NCI-H226 (cell line): ENCODE measurements at regions not wholly inside any gene's neighbourhood (a gene's known extent, or its start where the extent isn't known, plus 50 kb on each side); places are given as distances from the start of the nearest gene placed in this dataset.
"Not testable (repeated sequence)": the region's sequence is repeated elsewhere in the genome, so short reads cannot be mapped to it uniquely, and the experiment has no call there.

ENCODE experiments used
- DNase-seq: peaks from one replicate; pipeline ENCODE4 v3.0.0-alpha.2; 2015

DNA sequence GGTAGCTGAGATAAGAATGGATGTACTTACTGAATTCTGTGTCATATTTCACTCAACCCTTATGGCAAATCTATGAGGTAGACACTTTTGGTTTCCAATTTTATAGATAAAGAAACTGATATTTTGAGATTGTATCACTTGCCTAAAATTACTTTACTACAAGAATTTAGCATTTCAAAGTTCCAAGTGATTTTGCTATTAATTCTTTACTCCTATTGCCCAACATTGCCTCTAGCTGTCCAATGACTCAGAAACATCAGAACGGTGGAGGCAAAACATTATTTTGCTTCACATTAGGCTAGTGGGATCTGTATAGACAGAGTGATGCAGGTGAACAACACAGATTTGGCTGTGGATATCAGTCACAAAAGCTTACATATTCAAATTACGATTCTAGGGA, 747.2 kb upstream of the NEGR1 start:
- no peak for DNase-seq

DNA sequence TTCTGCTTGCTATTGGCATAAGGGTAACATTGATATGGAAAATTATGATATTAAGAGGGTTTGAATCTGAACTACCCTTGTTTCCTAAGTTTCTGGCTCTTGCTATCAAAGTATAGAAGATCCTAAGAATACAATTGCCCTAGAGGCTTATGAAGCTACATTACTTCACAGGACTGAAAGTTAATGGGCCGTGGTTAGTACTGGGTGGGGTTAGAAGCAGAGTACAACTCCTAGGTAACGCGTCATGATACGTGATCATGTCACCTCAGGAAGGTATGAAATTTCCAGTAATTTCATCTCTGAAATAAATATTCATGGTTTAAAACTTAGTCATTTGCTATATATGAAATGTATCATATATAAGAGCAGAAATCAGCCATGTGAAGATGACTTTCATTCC, 743.8 kb upstream of the NEGR1 start:
- no peak for DNase-seq

DNA sequence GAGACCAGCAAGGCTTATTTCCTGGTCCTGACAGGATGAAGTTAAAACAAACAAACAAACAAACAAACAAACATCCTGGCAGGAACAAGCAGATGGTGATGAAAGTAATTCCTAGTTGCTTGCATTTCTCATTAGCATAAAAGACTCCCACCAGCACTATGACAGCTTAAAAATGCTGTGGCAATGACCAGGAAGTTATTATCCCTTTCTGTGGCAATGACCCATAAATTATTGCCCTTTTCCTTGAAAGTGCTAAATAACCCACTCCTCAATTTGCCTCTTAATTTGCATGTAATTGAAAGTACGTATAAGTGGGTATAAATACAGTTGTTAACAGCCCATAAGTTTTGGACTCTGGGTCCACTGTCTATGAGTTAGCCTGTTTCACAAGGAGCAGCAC, 727.6 kb upstream of the NEGR1 start:
- no peak for DNase-seq

DNA sequence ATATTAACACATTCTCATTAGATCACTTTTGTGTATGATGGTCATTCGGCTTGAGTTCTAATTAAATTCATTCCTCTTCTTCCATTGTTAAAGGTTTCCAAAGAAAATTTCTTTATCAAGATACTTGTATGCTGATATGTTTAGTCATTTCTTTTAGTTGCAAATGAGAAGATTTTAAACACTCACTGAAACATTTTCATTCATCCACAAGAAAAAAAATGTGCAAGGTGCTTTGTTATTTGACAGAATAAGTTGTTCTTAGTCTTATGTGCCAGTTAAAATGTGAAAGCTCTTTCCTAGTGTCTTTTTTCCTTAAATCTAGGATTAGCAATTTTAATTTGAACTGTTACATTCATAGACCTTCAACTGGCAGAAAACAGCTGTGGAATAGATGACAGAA, 727.0 kb upstream of the NEGR1 start:
- no peak for DNase-seq

DNA sequence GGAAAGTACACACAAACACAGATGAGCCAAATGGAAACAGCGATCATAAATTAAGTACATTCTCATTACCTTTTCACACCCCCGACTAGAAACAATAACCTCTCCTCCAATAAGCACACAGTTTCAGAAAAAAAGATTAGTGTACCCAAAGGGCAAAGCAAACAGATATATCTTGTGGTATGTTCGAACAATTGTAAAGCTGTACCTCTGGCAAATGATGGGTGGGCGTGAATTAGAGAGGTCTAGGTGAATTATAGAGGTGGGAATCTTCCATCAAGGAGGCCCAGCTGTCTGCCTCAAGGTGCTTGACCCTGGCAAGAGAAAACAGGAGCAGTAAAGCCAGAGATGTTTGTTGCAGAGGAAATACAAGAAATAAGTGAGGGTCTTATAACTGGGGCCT, 715.3 kb upstream of the NEGR1 start:
- no peak for DNase-seq

DNA sequence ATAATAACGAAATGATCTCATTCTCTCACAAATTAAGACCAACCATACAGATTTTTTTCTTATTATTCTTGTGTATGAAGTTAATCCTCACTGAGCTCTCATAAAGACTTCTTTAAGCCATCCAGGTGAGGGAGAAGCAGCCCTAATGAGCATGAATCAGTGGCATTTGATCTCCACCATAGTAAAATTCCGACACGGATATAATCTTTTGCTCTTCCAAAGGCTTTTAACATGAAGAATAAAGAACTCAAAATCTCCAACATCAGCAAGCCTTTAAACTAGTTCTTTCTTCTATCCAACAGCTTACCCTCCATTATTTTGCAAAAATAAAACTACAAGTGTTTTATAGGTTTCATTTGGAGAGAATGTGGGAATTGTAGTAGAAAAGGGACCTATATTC, 714.7 kb upstream of the NEGR1 start:
- no peak for DNase-seq

DNA sequence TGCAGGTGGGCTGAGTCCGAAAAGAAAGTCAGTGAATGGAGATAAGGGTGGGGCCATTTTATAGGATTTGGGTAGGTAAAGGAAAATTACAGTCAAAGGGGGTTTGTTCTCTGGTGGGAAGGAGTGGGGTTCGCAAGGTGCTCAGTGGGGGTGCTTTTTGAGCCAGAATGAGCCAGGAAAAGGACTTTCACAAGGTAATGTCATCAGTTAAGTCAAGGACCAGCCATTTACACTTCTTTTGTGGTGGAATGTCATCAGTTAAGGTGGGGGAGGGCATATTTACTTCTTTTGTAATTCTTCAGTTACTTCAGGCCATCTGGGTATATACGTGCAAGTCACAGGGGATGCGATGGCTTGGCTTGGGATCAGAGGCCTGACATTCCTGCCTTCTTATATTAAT, 705.5 kb upstream of the NEGR1 start:
- not testable (repeated sequence) for DNase-seq

DNA sequence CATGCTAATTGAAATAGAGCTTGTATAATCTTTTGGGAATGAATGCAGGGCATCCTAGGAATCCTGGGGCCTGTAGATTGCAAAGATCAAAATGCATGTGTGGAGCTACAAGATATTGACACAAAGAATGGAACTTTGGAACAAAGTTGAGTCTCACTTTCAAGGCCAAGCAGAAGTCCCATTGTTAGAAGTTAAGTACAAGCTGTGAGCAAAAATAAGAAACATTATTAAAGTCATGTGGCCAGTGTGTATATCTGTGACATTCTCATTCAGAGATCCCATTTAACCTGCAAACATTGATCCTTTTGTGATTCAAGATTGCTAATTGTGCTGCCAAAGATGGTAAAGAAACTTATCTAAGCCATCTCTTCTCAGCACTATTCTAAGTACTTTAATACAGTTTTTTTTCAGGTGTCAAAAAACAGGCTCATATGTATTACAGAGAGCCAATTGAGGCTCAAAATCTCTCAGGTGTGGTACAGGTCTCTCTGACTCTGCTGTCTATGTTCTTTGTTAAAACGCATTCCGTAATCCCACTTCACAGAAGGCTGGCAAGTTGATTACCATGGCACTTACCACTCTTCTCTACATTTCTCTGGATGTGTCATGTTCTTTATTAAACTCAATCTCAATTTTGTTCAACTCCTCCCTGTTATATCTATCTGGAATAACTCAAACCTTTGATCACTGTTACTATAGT, 704.4 kb upstream of the NEGR1 start:
- DNase-seq = no peak

DNA sequence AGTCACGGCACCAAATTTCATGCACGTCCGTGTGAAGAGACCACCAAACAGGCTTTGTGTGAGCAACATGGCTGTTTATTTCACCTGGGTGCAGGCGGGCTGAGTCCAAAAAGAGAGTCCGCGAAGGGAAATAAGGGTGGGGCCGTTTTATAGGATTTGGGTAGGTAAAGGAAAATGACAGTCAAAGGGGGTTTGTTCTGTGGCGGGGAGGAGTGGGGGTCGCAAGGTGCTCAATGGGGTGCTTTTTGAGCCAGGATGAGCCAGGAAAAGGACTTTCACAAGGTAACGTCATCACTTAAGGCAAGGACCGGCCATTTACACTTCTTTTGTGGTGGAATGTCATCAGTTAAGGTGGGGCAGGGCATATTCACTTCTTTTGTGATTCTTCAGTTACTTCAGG, 702.7 kb upstream of the NEGR1 start:
- DNase-seq = not testable (repeated sequence)

DNA sequence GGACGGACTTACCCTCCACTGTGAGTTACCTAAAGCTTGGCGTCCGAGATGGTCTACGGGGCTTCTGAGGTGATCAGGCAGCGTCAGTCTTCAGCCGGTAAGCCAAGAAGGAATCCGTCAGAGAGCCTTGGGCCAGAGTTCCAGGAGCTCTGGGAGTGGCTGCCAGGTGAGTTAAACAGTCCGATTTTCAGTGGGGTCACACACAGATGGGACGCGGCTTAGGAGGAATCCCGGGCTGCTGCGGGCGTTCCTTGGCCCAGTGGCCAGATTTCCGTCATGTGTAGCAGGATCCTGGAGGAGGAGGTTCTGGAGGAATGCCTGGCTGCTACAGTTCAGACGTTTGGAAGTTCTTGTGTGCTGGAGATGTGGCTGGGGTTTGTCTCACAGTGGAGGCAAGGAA, 700.7 kb upstream of the NEGR1 start:
- DNase-seq = not testable (repeated sequence)

DNA sequence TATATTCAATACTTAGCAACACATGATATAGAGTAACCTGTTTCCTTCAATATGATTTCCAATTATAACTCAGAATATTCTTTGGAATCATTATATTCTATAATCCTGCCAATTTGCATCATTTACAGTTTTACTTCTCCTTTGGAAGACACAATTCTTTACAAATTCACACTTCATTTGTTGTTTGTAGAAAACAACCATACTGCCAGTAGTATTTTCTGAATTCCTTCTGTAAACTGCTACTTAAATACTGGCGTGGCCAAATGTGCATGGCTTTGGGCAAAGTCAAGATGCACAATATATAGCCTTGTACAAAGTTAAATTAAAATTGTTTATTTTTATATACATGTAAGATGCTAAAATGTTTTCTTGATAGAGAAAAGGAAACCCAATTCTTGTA, 687.1 kb upstream of the NEGR1 start:
- no peak for DNase-seq

DNA sequence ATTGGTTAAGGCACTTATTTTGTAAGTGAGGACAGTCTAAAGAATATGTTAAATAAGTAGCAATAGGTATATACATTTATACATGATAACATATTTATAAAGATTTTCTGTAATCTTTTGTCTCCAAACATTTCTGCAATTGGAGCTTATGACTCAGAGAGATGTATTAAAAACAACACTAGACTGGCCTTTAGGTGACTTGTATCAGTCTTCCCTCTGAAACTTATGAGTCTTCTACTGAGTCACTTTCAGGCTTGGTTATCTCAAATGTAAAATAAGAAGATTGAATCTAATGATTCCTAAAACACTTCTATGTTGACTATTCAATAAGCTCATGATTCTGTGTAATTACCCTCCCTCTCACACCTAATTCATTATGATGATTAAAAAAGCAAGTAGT, 672.6 kb upstream of the NEGR1 start:
- DNase-seq = no peak

DNA sequence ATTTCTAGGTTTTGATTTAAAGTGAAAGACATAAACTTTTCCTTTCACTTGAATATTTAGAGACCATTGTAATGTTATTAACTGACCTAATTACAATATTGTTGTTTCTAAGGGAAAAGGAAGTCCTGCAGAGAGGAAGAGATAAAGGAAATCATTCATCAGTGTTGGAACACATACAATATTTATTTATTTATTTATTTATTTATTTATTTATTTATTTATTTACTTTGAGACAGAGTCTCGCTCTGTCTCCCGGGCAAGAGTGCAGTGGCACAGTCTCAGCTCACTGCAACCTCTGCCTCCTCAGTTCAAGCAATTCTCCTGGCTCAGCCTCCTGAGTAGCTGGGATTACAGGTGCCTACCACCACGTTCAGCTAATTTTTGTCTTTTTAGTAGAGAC, 668.6 kb upstream of the NEGR1 start:
- not testable (repeated sequence) for DNase-seq

DNA sequence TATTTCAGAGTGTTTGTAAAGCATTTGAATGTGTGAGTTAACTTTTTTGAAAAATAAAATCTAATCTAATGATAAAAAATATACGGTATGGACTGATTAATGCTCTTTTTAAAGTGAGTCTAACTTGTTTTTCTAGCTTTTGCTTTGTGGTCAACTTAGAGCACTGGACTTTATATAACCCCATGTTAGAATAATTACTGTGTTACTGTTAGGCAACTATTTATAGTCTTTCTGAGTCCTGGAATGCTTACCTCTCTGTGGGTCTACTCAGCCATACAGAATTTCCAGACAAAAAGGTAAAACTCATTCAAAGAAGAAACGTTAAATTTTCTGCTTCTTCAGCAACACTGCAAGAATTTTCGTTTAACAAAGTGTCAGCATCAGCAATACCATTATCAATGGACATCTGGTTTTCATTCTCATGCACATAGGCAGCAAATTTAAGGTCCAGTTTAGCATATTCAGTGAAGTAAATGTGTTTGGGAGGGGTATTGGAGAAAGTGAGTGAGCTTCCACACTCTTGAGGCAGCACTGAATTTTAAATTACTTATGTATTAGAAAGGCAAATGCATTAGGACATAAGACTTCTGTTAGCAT, 664.7 kb upstream of the NEGR1 start:
- no peak for DNase-seq

DNA sequence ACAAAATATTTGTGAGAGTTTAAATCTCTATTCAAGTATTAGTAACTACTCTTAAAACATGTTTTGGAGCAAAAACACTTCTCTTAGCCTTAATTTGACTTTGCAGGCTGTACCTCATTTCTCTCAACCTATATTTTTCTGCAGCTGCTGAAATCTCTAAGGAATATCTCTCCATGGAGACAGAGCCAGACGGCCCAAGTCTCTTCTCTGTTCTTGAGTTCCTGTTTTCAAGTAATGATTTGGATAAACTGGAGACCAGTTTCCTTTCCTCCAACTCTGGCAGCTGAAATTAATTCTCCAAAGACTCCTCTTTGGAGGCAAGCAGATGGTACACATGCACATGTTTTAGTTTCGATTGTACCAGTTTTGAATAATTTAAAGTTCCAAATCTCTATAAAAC, 659.7 kb upstream of the NEGR1 start:
- DNase-seq = no peak

DNA sequence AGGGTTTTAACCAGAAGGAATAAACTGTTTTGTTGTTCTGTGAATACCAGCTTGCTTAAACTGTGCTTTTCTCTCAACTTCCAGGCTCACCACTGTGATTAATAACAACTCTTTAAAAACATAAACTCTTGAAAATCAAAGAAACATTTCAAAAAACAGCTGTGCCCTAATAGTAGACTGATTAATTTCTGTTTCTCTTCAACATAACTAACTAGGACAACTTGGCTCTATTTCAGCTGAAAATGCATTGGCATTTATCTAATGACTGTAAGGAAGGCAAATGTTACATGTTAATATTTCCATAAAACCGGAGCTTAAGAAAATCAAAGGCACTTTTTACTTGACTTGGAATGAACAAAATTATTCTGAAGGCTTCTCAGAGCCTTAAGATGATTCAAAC, 656.1 kb upstream of the NEGR1 start:
- no peak for DNase-seq

DNA sequence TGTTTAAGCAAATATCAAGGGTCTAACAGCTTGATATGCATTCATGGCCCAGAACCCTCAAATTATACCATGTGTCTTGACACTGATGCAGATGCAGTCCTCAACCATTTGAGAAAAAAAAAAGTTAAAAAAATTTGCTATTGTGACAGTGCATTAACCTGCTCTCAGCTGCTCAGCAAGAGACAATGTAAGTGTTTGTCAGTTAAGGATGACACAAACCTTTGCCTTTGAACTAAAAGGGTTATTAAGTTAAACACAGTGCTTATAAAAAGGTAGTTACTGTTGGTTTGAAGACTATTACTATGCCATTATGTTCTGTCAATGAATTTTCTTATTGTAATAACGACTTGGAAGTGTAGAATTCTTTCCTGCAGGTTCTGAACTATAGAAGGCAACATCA, 655.6 kb upstream of the NEGR1 start:
- DNase-seq = no peak

DNA sequence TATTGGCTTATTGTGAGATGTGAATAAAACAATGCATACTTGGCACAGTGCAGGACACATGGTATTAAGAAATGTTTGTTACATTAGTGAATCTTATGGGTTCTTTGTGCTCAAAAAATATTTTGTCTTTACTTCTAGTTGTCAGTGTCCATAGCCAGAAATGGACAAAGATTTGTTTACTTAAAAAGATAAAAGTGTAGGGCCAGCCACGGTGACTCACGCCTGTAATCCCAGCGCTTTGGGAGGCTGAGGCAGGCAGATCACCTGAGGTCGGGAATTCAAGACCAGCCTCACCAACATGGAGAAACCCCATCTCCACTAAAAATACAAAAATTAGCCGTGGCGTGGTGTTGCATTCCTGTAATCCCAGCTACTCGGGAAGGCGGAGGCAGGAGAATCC, 654.6 kb upstream of the NEGR1 start:
- DNase-seq = no peak

DNA sequence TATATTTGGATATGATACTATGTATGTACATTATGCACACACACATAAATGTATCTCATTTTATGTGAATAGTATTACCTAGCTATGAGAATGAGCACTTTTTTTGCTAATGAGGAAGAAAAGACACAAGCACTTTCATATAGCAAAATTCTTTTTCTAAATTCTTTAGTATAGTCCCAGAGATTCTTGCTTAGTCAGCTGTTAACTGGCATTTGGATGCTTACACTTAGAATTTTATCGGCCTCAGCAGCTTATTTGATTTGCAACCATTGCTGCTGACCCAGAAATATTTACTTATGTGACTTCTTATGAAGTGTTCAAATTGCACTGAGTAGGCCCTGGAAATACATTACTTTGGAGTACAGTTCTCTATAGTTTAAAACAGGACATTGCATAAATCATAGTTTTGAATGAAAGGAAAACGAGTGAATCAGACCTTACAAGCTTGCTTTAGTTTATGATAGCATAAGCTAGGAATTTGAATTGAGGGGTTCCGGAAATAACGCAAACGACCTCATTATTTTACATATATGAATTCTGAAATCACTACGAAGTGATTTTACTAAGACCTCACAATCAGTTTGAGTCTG, 653.9 kb upstream of the NEGR1 start:
- no peak for DNase-seq

DNA sequence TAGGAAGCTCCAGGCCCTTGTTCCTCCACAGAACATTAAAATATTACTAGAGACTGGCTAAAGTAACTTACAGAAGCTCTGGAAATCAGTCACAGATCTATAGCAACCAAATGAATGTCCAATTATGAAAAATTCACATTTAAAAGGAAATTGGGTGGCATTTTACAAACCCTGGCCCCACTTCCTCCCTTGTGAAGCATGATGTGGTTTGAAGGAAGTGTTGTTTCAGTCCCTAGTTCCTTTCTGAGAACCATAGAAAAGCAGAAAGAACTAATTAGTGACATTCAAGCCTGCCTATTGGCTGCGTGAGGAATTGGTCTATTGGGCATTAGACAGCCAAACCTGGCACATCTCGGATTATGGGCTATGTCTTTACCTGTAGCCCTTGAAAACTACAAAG, 649.7 kb upstream of the NEGR1 start:
- no peak for DNase-seq

DNA sequence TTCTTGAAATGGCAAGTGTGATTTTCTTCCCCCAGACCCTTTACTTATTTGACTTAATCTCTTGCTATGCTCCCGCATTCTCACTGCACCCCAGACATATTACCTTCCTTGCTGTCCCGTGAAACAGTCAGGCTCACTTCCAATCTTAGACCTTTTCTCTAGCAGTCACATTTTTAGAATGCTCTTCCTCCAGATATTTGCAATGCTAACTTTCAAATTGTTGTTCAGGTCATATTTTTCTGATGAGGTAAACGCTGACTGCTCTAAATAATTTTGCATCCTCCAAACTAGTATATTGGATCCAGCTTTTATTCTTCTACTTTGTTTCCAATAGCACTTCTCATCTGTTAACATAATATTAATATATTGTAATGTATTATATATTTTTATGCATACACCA, 648.2 kb upstream of the NEGR1 start:
- no peak for DNase-seq

DNA sequence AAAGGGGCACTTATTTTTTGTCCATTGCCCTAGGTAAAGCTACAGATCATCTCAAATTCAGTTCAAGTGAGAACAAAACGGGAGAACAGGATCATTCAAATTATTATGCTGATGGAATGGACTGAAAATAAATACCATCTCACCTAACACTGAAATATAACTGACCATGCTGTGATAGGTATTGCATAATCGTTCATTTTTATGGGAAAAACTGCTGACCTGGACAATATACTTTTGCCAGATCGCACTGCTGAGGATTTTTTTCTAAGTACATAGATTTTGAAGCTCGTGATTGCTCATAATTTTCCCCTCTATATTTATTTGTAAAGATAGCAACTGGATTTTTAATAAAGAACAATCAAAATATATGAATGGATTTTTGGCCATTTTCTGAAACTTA, 636.6 kb upstream of the NEGR1 start:
- DNase-seq = no peak

DNA sequence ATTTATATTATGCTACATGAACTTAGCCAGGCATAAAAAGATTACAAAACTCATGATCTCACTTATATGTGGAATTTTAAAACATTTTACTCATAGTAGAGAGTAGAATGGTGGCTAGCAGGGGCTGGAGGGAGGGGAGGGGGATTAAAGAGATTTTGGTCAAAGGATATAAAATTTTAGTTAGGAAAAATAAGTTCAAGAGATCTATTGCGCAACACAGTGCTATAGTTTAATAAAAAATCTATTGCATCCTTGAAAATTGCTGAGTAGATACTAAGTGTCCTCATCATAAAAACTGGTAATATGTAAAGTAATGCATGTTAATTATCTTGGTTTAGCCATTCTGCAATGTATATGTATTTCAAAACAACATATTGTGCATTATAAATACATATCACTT, 635.6 kb upstream of the NEGR1 start:
- DNase-seq = no peak

DNA sequence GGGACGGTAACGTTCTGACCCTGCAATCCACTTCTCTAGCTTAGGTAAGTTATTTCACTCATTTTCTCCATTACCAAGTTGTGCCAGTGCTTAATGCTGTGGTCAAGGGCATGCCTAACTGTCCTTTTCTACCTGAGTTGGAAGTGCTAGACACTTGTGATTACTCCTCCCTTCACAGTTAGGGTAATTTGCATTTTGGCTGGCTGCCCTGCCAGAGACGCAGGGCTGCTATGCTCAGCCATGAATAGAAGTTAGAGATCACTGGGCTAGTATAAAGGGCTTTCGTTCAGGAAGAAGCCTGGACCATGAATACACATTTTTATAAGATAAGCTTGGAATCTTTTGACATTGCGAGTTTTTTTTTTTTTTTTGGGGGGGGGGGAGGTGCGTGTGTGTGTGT, 633.2 kb upstream of the NEGR1 start:
- DNase-seq = no peak

DNA sequence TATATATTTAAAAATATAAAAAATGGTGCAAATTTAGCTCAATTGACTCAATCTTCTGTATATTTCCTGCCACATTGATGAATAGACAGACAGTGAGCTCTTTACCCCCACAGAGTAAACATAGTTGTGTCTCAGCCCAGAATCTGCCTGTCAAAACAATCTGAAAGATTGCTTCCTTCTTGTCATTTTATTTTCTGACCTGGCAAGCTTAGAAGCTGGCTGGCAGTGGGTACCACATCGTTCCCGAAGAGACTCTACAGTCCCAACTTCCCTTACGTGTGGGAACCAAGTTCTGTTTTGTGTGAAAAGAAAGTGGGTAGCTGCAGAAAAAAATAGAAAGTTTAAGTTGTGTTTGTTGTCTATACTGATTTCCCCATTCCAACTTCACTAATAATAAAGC, 629.3 kb upstream of the NEGR1 start:
- no peak for DNase-seq
